Stimulated activated naive CD8-positive, alpha-beta T cell treated with anti-CD3 and anti-CD28 coated beads, Interleukin-15, Interleukin-2, amounts not matched to agents 100 U/mL and 50 U/mL, for 24 hours (primary cell): ENCODE measurements at regions not wholly inside any gene's neighbourhood (a gene's known extent, or its start where the extent isn't known, plus 50 kb on each side); places are given as distances from the start of the nearest gene placed in this dataset.

Source experiments
- ATAC-seq: fragments of 150-1000 bp; cut with Tn5 transposase; one replicate; pipeline ENCODE4 v1.10.0; 2021
- DNase-seq: peaks from one replicate; pipeline ENCODE4 v3.0.0; 2021

DNA sequence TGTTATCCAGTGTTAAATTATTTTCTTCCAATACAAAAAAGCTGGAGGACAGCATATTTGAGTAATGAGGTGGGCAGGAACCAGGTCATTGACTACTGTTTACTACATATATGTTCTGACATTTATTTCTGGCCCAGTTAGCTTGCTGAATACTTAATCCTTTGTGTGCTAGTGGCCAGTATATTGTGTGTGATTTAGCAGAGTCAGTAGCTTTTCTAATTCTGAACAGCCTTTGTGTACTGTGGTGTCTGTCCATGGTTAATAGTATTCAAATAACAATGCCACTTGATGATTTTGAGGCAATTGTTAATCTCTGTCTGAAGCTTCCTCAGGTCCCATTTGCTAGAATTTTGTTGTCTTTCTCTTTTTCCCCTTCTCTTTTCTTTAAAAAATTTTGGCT is 286.5 kb upstream of the E2F7 start:
- DNase-seq (no peak), ATAC-seq (no peak)

DNA sequence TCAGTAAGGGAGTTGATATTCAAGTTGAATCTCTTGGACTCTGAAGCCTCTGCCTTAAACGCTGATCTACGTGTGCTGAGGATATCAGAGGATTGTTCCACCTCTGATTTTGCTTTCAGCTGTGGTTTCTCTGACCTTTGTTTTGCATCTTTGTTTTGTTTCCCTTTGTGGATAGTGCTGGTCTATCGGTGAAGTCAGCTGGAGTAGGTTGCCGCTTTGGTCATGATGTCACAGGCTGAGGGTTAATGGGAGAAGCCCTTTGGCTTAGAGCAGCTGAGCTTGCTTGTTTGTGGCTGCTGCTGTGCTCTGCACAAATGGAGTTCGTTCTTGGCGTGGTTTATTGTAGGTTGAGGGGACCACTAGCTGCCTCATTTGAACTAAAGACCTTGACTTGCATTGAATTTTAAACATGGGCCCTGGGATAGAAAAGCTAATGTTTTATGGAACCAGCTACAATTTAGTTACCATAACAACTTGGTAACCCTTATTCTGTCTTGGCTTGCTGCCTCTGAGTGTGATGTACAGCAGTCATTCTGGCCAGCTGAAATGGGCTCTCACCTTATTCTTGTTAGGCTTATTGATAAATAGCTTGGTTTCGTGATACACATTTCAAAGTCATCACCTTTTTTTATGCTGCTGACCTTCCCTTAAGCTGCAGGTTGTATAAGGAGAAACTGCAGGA is 284.5 kb upstream of the E2F7 start:
- ATAC-seq (no peak), DNase-seq (no peak)

DNA sequence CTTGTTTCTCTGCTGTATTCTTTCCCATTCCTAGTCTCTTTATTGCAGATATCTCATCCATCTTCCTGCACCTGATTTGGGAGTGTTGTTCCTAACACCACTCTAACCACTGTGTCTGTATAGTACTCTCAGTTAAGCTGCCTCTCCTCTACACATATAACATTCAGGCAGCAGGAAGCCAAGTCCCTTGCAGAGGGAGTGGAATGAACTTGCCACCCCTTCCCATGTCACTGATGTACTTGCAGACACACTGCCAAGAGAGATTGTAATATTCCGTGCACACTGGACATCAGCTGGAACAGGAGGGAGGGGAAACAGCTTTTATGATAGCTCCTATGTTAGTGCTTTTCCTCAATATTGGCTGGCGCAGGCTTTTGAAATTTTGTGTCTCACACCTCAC is 281.6 kb upstream of the E2F7 start:
- ATAC-seq (no peak), DNase-seq (no peak)

DNA sequence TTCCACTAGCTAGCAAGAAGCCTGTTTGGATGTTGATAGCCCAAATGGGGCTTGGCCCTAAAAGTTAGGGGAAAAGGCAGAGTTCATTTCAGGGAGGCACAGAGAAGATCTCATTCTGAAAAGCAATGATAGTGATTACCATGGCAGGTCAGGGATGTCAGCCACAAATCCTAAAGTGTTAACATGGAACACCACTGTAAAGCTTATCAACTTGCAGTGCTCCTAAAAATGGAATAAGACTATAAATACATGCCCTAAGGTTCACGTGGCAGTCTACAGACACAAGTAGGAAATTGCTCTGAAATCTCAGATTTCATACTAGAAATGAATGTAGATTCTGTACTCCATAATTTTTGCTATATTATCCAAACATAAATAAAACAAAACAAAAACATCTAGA is 280.0 kb upstream of the E2F7 start:
- ATAC-seq: no peak
- no peak for DNase-seq

DNA sequence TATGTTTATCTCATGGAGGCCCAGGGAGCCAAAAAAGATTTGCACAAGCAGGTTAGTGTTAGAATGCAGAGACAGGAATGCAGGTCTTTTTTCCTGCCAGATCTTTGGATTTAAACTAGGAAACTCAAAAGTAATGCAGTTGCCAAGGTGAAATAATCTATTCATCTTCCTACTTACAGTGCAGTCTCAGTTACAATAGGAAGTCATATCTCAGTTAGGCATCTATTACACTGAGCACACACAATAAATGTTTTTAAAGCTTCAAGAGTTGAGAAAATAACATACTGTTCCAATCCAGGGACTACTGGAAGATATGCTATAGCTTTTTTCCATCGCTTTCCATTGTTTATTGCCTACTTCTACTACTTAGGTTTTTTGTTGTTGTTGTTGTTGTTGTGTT is 279.3 kb upstream of the E2F7 start:
- no peak for DNase-seq
- ATAC-seq: no peak

DNA sequence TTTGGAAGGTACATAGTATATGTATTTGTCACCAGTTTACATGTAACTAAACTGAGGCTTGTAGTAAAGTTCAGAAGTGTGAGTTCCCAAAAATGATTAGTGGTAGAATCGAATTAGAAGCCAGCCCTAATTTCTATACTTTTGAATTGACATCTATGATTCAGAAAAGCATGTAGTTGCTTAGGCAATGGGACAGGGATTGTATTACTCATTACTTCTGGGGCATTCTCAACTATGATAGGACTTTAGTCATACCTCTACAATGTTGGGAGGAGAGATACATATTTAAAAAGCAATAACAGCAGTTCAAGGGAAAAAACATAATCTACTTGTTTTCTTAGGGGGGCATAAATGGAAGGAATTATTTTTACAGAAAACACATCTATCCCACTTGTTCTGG is 277.9 kb upstream of the E2F7 start:
- DNase-seq (no peak), ATAC-seq (no peak)

DNA sequence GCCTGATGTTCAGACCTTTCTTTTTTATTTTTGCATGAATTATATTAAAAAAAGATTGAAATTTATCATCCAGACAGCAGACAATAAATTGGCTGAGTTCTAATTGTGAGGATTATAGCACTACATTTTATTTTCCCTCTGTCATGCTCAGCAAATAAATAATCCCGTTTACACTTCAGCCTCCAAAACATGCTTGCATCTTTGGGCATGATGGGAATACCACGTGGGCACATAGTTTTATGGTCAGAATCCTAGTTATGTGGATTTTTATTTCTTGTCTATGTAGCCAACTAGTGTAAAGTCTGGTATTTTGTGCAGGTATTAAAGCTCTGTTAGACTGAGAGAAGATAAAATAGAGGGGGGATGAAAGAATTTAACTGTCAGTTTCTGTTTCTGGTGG is 276.9 kb upstream of the E2F7 start:
- DNase-seq: no peak
- no peak for ATAC-seq

DNA sequence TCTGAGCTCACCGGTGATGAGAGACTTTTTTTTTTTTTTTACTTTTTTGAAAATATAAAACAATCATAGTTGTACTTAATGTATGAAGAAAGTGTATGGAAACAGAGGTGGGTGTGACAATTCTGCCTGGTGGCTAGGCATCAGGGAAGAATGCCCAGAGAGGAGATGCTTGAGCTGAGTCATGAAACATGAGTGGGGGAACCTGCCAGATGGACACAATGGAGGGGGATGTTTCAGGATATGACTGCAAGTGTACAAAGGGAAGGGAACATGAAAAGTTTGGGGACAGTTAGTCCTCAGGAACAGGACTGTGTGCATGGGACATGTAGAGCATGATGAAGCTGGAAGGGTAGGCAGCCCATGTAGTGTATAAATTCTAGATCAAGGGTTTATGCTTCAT is 274.2 kb upstream of the E2F7 start:
- ATAC-seq (no peak), DNase-seq (no peak)

DNA sequence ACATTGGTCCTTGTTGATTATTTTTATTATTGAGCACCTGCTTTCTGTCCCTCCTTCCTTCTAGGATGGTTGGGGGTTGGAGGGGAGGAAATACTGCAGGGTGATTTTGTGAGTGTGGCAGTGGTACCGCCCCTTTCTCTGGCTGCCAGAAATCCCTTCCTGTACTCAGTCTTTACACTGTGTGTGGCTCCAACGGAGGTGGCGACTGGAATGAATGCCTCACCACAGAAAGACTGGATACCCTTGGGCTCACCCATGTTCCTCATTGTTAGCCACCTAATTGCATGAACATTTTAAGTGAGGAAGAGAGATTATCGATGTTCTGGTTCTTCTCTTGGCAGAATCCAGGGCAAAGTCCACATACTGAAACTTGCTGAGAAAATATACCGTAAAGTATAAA is 272.0 kb upstream of the E2F7 start:
- DNase-seq (no peak), ATAC-seq (no peak)

DNA sequence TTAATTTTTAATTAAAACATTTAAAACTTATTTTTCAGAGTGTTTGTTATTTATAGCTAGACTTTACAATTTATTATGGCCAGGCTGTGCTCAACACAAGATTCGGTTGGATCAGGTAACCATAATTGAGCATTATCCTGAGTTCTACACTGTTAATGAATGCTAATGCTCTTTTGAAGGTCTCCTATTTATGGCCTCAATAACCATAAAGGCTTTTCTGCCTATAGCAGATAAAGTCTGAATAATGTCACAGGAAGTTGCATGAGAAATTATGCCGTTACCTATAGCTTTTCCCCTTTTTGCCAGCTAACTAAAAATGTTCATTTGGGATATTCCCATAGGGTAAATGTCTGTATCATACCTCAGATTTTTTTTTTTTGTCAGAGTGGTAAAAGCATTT is 269.4 kb upstream of the E2F7 start:
- no peak for DNase-seq
- ATAC-seq: no peak

DNA sequence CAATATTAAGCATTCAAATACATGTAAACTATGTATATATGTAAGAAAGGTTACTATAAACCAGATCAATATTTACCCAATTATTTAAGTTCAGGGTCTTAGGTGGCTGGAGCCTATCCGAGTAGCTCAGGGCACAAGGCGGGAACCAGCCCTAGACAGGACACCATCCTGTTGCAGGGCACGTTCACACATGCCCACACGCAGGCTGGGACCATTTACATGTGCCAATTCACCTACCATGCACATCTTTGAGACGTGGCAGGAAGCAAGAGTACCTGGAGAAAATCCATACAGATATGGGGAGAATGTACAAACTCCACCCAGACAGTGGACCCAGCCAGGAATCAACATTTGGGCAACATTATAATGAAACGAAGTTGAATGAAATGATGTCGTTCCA is 263.0 kb upstream of the E2F7 start:
- no peak for ATAC-seq
- no peak for DNase-seq

DNA sequence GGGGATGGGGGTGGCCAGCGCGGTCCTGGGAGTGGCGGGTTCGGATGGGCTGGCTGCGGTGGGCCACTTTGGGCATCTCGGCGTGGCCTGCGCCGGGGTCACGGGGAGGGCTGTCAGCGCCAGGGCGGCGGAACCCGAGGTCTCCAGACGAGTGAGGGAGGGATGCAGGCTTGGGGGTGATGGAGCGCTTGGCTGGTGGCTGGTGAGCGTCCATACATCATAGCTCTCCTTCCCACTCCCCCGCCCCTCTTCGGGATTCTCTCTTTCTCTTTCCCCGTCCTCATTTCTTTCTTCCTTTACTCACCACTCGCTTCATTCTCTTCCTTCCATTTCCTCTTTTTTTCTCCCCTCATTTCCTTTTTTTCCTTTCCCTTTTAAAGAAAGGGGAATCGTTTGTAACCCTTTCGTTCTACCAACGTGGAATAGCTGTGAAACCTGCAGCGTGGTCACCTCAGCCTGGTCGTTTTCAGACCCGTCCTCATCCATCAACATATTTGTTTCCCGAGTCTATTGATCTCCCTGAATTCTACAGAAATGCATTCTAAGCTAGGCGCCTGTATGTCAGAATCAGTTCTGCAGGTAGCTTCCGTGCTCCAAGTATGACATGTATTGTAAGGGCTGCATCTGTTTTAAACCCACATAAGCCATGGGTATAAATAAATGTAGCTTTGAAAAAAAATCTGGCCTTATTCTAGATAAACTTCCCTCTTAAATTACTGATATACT is 260.3 kb upstream of the E2F7 start:
- DNase-seq (no peak), ATAC-seq (no peak)

DNA sequence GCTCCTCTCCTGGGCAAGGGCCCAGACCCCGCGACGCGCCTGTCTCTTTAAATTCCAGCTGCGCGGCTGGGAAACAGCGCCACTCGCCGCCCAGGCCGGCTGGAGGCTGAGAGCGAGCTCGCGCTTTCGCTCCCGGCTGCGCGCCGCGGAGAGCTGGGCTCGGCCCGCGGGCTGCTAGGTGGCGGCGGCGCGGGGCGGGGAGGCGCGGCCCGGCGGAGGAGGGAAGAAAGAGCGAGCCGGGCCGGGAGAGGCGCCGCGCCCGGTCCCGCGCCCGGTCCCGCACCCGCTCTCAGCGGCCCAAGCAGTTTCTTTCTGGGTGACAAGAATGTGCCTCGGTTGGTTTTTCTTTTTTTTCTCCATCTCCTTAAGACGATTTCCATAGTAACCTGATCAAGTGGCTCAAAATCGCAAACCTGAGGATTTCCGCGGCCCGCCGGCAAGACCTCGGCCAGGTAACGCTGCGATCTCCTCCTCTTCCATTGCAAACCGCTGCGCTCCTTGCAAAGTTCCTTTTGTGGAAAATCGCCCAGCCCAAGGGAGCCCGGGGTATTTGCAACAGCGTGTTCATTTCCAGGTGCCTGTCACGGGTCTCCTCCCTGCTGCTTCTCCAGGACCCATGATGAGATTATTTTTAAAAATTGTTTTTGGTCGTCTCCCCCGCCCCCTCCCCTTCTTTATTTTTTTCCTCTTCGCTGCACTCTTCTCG is 259.5 kb upstream of the E2F7 start:
- ATAC-seq: peak; percentile 72

DNA sequence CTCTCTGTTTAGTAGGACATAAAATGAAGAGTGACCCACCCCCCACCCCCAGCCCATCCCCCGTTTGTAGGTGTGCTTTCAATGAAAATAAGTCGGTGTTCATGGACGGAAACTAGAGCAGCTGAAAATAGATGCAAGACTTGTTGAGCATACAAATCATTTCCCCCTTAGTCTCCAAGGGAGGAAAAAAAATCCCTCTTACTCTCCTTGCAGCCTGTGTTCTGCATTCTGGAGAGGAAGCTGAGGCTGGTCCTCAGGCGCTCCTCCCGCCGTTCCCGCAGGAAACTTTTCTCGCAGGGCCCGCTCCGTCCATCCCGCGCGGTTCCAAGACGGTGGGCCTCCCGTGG is 259.0 kb upstream of the E2F7 start:
- ATAC-seq (no peak), DNase-seq (no peak)

More for the DNA sequence above, 259.5 kb upstream of the E2F7 start:
- peak; percentile 39 for DNase-seq

DNA sequence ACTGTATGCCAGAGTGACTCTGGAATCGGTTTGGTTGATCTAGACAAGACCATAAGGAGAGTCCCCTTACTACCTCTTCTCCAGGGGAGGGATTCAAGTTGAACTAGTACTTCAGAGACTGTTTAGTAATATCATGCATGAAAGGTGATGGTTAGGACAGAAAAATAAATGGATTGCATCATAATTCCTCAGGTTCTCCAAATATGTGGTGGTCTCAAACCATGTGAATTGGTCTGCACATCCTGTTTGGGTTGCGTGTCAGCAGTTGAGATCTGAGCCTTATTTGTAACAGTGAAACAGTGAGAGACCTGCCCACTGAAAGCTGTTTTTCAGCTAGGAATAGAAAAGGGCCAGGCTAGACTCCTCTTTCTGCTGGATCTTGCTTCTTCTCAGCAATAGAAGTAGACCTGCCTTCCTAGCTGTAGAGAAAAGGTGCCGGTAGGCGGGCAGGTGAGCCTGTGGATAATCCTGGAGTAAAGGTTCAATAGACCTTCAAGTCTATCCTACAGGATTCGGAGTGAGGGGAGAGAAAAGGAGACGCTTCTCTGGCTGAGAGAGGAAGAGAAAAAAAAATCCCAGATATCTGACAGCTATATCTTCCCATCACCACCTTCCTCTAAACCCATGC is 258.5 kb upstream of the E2F7 start:
- ATAC-seq (no peak), DNase-seq (no peak)

DNA sequence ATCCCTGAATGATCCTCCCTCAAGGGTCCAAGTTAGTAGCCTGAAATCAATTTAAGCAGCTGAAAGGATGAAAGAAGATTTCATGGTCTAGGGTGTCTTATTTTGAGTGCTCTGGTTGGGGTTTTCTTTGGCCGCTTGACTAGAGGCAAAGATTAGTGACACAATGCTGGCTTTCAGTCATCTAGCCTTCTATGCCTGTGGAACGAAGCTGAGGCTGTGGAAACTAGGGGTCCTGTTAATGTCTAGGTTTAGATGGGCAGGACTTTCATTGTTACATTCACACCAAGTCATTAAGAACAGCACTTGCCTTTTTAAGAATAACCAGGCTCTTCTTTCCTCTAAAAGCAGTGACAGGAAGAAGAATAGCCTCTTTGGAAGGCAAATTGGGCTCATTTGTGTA is 253.8 kb upstream of the E2F7 start:
- no peak for DNase-seq
- ATAC-seq: no peak

DNA sequence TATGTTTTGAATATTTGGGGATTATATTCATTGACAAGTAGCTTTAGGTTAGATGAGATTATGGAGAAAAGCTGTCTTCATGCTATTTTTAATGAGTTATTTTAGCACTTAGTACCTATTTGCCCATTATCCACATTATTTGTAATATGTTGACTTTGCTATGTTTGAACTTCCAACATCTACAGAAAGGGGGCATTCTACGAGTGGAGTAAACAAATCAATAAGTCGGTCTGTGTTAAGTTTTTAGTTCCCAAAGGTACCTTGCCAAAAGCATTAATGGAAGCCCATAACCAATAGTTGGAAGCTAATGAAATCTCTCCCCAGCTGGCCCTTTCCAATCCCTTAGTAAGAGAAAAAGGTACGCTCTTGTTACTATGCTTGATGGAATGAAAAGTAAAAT is 250.0 kb upstream of the E2F7 start:
- DNase-seq (no peak), ATAC-seq (no peak)

DNA sequence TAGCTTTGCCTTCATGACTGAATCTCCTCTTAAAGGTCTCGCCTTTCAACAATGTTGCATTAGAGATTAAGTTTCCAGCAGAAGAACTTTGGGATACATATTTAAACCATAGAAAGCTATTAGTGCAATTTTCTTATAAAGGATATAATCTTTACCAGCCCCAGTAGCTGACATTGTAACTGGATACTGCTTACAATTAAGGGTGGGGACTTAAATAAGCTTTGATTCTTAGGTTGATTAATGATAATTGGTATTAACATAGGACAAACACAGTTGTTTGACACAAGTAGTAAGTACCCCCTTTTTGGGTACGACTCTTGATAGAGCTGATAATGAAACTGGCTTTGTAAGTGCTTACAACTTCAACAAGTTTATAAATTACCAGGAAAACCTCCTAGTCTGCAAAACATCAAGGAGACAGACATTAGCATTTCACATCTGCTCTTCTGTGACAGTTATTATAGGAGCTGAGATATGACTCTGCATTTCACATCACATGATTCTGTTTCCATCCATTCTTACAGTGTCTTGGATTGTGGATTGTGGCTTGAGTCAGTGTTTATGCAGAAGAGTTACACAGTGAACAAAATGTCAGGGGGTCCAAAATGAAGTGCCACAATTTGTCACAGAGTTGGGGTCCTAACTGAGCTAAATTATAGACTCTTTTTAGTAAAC is 249.1 kb upstream of the E2F7 start:
- no peak for DNase-seq
- no peak for ATAC-seq

DNA sequence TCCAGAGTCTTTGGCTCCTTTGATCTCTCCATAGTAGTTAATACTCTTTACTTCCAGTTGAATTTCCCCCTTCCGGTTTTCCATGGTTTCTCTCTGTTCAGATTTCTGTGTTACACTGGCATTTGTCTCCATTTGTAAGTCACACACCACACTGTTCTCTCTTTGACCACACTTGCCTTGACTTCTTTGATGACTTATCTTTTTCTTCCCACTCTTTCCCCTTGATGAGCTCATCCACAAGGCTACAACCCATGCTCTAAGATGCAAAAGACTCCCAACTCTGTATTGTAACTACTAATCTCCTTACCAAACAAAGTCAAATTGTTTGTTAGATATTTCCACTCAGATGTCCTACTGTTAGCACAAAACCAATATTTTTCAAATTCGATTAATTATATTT is 242.7 kb upstream of the E2F7 start:
- DNase-seq (no peak), ATAC-seq (no peak)

DNA sequence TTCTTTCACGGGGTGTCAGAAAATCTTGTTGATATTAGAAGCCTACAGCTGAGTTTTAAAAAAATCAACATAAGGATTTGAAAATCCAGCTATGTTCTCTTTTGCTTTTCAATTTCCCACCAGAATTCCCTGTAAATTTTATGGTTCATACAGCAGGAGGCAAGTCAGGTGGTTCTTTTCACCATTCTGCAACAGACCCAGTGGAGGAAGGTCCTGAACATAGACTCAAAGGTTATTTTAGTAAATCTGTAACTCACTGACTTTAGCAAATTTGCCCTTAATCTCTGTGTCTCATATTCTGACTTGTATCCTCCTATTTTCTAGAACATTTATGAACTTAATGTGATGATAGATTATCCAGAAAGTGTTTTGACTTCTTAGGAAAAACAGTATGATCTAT is 235.4 kb upstream of the E2F7 start:
- ATAC-seq (no peak), DNase-seq (no peak)

DNA sequence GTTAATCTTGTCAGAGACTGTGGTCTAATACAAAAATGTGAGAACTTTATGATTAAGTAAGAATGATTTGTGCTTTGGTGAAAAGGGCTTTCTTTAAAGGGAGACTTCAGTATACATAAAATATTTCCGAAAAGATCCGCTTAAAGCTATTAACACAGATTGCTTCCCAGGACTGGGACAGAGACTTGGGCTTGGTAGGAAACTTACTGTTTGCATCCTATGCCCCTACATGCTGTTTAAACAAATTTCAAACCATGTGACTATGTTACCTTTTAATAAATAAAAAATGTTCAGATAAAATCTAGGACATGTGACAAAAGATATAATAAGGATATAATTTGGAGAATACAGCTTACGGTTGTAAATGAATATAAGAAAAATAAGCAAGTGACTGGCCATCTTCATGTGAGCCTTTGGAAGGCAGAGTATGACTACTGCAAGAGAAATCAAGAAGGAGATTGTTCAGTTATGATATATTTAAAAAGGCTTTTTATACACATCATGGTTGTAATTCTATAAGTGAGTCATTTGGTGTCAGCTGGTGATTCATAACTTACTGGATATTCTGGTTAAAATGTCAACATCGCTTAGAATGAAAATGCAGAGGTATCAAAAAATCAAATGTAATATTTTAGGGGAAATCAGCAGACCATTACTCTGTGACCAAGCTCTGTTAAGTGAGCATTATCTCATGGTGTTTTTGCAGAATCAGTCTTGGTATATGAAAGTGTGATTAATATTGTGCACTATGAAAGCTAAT is 234.7 kb upstream of the E2F7 start:
- DNase-seq: no peak

DNA sequence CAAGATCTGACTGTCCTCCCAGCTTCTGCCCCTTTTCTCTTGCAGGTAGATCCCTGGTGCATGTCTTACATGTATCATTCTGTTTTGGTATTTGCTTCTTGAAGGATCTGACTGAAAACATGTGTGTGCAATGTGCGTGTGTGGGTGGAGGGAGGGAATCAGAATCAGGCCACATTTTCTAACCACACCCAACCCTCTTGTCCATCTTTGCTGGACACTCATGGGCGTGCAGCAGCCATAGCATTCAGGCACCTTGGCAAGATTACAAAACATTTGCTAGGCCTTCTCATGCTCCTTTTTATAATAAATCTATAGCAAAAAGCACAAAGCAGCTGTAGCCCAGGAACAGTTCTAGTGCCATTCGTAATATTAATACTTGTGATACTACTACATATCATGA is 233.6 kb upstream of the E2F7 start:
- ATAC-seq: no peak
- no peak for DNase-seq

More for the DNA sequence above, 234.7 kb upstream of the E2F7 start:
- ATAC-seq: no peak
